ENCODE measurements at regions not wholly inside any gene's neighbourhood (a gene's known extent, or its start where the extent isn't known, plus 50 kb on each side); places are given as distances from the start of the nearest gene placed in this dataset.

- no peak for TF ChIP-seq POLR2A (IDR thresholded peaks at IDR 0.05)
- no peak for TF ChIP-seq CTCF (IDR thresholded peaks at IDR 0.05)
Measured at GRCh38 chr12:22744197-22744596, 119.2 kb downstream of the ETNK1 start.
